HepG2 (cell line): ENCODE measurements at regions not wholly inside any gene's neighbourhood (a gene's known extent, or its start where the extent isn't known, plus 50 kb on each side); places are given as distances from the start of the nearest gene placed in this dataset.

Source experiments
- ATAC-seq: fragments of 200-7000 bp; cut with Tn5 transposase; 3 replicates; pipeline ENCODE4 v1.9.1; 2020; ENCODE audit warnings: mild to moderate bottlenecking, moderate library complexity
- BruUV-seq: library from RNA; stranded (reverse); fragments of 400-500 nt; replicated peaks from 2 replicates; lab custom pipeline; 2021; lab: Mats Ljungman, UMichigan
- CTCF ChIA-PET: fragments of 300-600 bp; formaldehyde crosslinking; extraction: SDS; loops from one replicate; lab custom pipeline; 2021; ENCODE audit warnings: low total read pairs, inconsistent platforms, low intra/inter-chr PET ratio; lab: Yijun Ruan, JAX
- POLR2A ChIA-PET: fragments of 350-600 bp; sonication (Branson Sonifier 250); formaldehyde crosslinking; loops from one replicate; lab custom pipeline; 2020; ENCODE audit warnings: antibody characterized with exemption, inconsistent platforms; lab: Yijun Ruan, JAX
- DNase-seq: peaks from one replicate; pipeline ENCODE4 v3.0.0-alpha.2; 2015; ENCODE audit warnings: low spot score
- FAIRE-seq: peaks from 3 replicates; lab custom pipeline; 2011; peaks lifted over from hg19 to GRCh38; lab: Jason Lieb, UNC
- H2AFZ ChIP-seq: one replicate; pipeline ENCODE4 v1.6.1; 2011; ENCODE audit warnings: low read length, inconsistent platforms
- H3K27ac ChIP-seq: fragments of 300-600 bp; 3 replicates; pipeline ENCODE4 v1.8.0; 2011; ENCODE audit warnings: mixed run types, mild to moderate bottlenecking, mixed read lengths, low read length, inconsistent platforms; ENCODE audit not compliant: insufficient read depth; ENCODE audit errors: extremely low read length
- H3K27me3 ChIP-seq, 2 experiments: fragments of 200-600 bp in 1 of 2; 2 replicates in 1 of 2; 3 replicates in 1 of 2; pipeline versions ENCODE4 v1.6.0 to v1.8.0; 2011; ENCODE audit warnings: low read length in 2 of 2, mild to moderate bottlenecking in 2 of 2, moderate library complexity in 2 of 2, inconsistent platforms in 1 of 2; ENCODE audit not compliant: insufficient read depth in 2 of 2, control insufficient read depth in 1 of 2
- H3K36me3 ChIP-seq, 2 experiments: fragments of 200-600 bp in 1 of 2; replicated peaks in 1 of 2; 2 replicates in 1 of 2; 3 replicates in 1 of 2; pipeline versions ENCODE4 v1.5.1 to v1.8.0; 2011; ENCODE audit warnings: low read length in 2 of 2, inconsistent platforms in 1 of 2; ENCODE audit not compliant: insufficient read depth in 2 of 2, control insufficient read depth in 1 of 2
- H3K4me1 ChIP-seq: 2 replicates; pipeline ENCODE4 v1.5.1; 2012; ENCODE audit warnings: low read length, inconsistent platforms; ENCODE audit not compliant: insufficient read depth
- H3K4me2 ChIP-seq: 2 replicates; pipeline ENCODE4 v1.6.0; 2011; ENCODE audit warnings: low read depth, low read length, inconsistent platforms
- H3K4me3 ChIP-seq, 3 experiments: fragments of 200-600 bp in 1 of 3; sonication (generic), shearing (Covaris generic) in 1 of 3; replicated peaks in 1 of 3; 2 replicates each; pipeline ENCODE4 v1.5.1; 2011 to 2016; ENCODE audit warnings: low read length in 3 of 3, inconsistent platforms in 2 of 3, low read depth in 2 of 3, mild to moderate bottlenecking in 2 of 3, control low read depth in 1 of 3, mixed read lengths in 1 of 3; ENCODE audit not compliant: insufficient read depth in 1 of 3
- H3K79me2 ChIP-seq: one replicate; pipeline ENCODE4 v1.6.1; 2011; ENCODE audit warnings: low read length, inconsistent platforms; ENCODE audit not compliant: insufficient read depth
- H3K9ac ChIP-seq: 2 replicates; pipeline ENCODE4 v1.6.0; 2011; ENCODE audit warnings: mild to moderate bottlenecking, low read depth, low read length, inconsistent platforms; ENCODE audit not compliant: insufficient read depth
- H3K9me3 ChIP-seq: 2 replicates; pipeline ENCODE4 v1.5.1; 2012; ENCODE audit warnings: mild to moderate bottlenecking, low read length
- H4K20me1 ChIP-seq: 2 replicates; pipeline ENCODE4 v1.6.0; 2011; ENCODE audit warnings: inconsistent platforms, mild to moderate bottlenecking, low read length, moderate library complexity; ENCODE audit not compliant: insufficient read depth
- ADNP ChIP-seq: sonication (generic); formaldehyde crosslinking; IDR thresholded peaks from 2 replicates; pipeline ENCODE4 v1.4.0; 2020; ENCODE audit warnings: missing genetic modification reagents
- HIVEP1 ChIP-seq: sonication (generic); formaldehyde crosslinking; IDR thresholded peaks from 2 replicates; pipeline ENCODE4 v1.4.0; 2020; ENCODE audit warnings: mild to moderate bottlenecking, missing genetic modification reagents
- HMGA1 ChIP-seq: sonication (generic); formaldehyde crosslinking; conservative IDR thresholded peaks from 2 replicates; pipeline ENCODE4 v1.4.0; 2020; ENCODE audit warnings: missing genetic modification reagents
- IRF9 ChIP-seq: sonication (generic); formaldehyde crosslinking; IDR thresholded peaks from 2 replicates; pipeline ENCODE4 v1.8.0; 2022; ENCODE audit warnings: missing genetic modification reagents, mild to moderate bottlenecking, borderline replicate concordance
- LBX2 ChIP-seq: sonication (generic); formaldehyde crosslinking; IDR thresholded peaks from 2 replicates; pipeline ENCODE4 v1.5.0; 2020; ENCODE audit warnings: missing genetic modification reagents, mild to moderate bottlenecking, borderline replicate concordance
- MXD4 ChIP-seq: IDR thresholded peaks from 2 replicates; pipeline ENCODE4 v1.6.1; 2016; ENCODE audit warnings: mild to moderate bottlenecking, missing biosample characterization, missing genetic modification reagents
- PREB ChIP-seq: sonication (generic); formaldehyde crosslinking; IDR thresholded peaks from 2 replicates; pipeline ENCODE4 v1.4.0; 2020; ENCODE audit warnings: missing genetic modification reagents
- ZBTB21 ChIP-seq: sonication (generic); formaldehyde crosslinking; IDR thresholded peaks from 2 replicates; pipeline ENCODE4 v1.4.0; 2020; ENCODE audit warnings: missing genetic modification reagents
- ZBTB7B ChIP-seq: sonication (generic); formaldehyde crosslinking; IDR thresholded peaks from 2 replicates; pipeline ENCODE4 v1.4.0; 2020; ENCODE audit warnings: missing genetic modification reagents
- ZNF703 ChIP-seq: sonication (generic); formaldehyde crosslinking; IDR thresholded peaks from 2 replicates; pipeline ENCODE4 v1.5.1; 2020; ENCODE audit warnings: missing genetic modification reagents, mild to moderate bottlenecking, moderate library complexity, borderline replicate concordance
- ZNF850 ChIP-seq: sonication (generic); formaldehyde crosslinking; conservative IDR thresholded peaks from 2 replicates; pipeline ENCODE4 v1.9.0; 2021; ENCODE audit warnings: mild to moderate bottlenecking, missing genetic modification reagents
- in situ Hi-C: cut with HindIII; loops from 2 replicates; pipeline ENCODE4 v1.10.0; 2017; ENCODE audit warnings: low pct_unique_long_range_greater_than_20kb; ENCODE audit not compliant: extremely low pct_ligation_motif_present
- intact Hi-C: fragments of 100-400 bp; cut with micrococcal nuclease; formaldehyde crosslinking; loops from one replicate; pipeline ENCODE4 v1.10.0; 2022; ENCODE audit not compliant: unreplicated experiment

- in situ Hi-C loops: no loop called here
- Histone ChIP-seq H3K4me2 (no peak overlapping the region), H3K9ac (no peak overlapping the region), H3K27me3 (no peaks in the 10 kb centered on the region), H3K27ac (no peak overlapping the region), H3K36me3 (no peaks in the 10 kb centered on the region), H3K4me3 (no peak overlapping the region), H3K4me1 (no peaks in the 10 kb centered on the region), H2AFZ (no peak overlapping the region), H4K20me1 (no peaks in the 10 kb centered on the region), H3K9me3 (peaks cover 79% of the 10 kb centered on the region), H3K79me2 (no peaks in the 10 kb centered on the region)
- no peak for FAIRE-seq
- no TSS peak for BruUV-seq
- intact Hi-C loops: no loop called here
- no peak for ATAC-seq
- POLR2A ChIA-PET: no interaction called here
- CTCF ChIA-PET: no interaction called here
- DNase-seq: no peak
- no peak for TF ChIP-seq IRF9 (CRISPR knock-in tag)
- no peak for TF ChIP-seq ZNF850 (CRISPR knock-in tag)
- no peak for TF ChIP-seq PREB
- no peak for TF ChIP-seq ZBTB7B (CRISPR knock-in tag)
- no peak for TF ChIP-seq ZNF703
- TF ChIP-seq LBX2 (CRISPR knock-in tag): no peak
- TF ChIP-seq ZBTB21: no peak
- TF ChIP-seq ADNP (CRISPR knock-in tag): no peak
- TF ChIP-seq HMGA1: no peak
- no peak for TF ChIP-seq MXD4 (CRISPR knock-in tag)
- TF ChIP-seq HIVEP1 (CRISPR knock-in tag): no peak
Measured at GRCh38 chr5:12865529-12865928, 961.3 kb upstream of the CTNND2 start.
